ENCODE measurements at regions not wholly inside any gene's neighbourhood (a gene's known extent, or its start where the extent isn't known, plus 50 kb on each side); places are given as distances from the start of the nearest gene placed in this dataset.

- Histone ChIP-seq H3K27ac (ENCODE audit: insufficient read depth, low read depth, low read length) (no peak overlapping the region), H4K20me1 (replicated peaks; ENCODE audit: control insufficient read depth, extremely low read depth, insufficient read depth, low read length) (no peaks in the 10 kb centered on the region), H3K9me1 (replicated peaks; ENCODE audit: control insufficient read depth, extremely low read depth, insufficient read depth, low read length) (no peaks in the 10 kb centered on the region), H3K4me2 (ENCODE audit: insufficient read depth, low read length) (no peak overlapping the region), H2AFZ (ENCODE audit: low read depth, low read length) (no peak overlapping the region), H3K79me2 (ENCODE audit: control insufficient read depth, insufficient read depth, low read length) (no peaks in the 10 kb centered on the region), H3K27me3 (ENCODE audit: control insufficient read depth in 2 of 2, insufficient read depth in 2 of 2, low read length in 2 of 2) (no peaks in the 10 kb centered on the region), H3K9me3 (replicated peaks; ENCODE audit: control insufficient read depth, insufficient read depth, low read length) (no peaks in the 10 kb centered on the region), H3K4me1 (ENCODE audit: control insufficient read depth, extremely low read depth, insufficient read depth, low read length) (peaks cover 4% of the 10 kb centered on the region), H3K36me3 (ENCODE audit: control insufficient read depth in 2 of 2, extremely low read depth in 1 of 2, insufficient read depth in 2 of 2, low read length in 2 of 2) (no peaks in the 10 kb centered on the region), H3K4me3 (replicated peaks in 1 of 3; ENCODE audit: insufficient read depth in 1 of 3, low read depth in 1 of 3, low read length in 3 of 3) (no peak overlapping the region), H3K9ac (replicated peaks; ENCODE audit: extremely low read depth, insufficient read depth, low read length) (no peak overlapping the region)
- intact Hi-C loops (cut with micrococcal nuclease) (no loop called here), dilution Hi-C loops (cut with MboI; ENCODE audit: extremely low pct_ligation_motif_present, low sequenced_read_pairs) (no loop called here)
- DNase-seq (ENCODE audit: low read depth, low spot score) (no peak), FAIRE-seq (no peak)
- BruUV-seq (replicated peaks) = no TSS peak
- TF ChIP-seq POLR2A (IDR thresholded peaks at IDR 0.05; ENCODE audit: low read depth, low read length) = no peak
- no peak for TF ChIP-seq GATA2 (IDR thresholded peaks at IDR 0.05; ENCODE audit: insufficient read depth, insufficient read length, low read depth, low read length)
- no peak for TF ChIP-seq MYC (IDR thresholded peaks at IDR 0.05; ENCODE audit: low read depth, low read length)
- TF ChIP-seq CTCF (IDR thresholded peaks at IDR 0.05; ENCODE audit: extremely low read depth in 1 of 2, insufficient read depth in 1 of 2, low read depth in 1 of 2, low read length in 2 of 2) = no peak
- no peak for TF ChIP-seq MAX (IDR thresholded peaks at IDR 0.05; ENCODE audit: insufficient read depth, insufficient read length)
- no peak for TF ChIP-seq POLR2AphosphoS5 (IDR thresholded peaks at IDR 0.05; ENCODE audit: insufficient read depth, low read depth, low read length)
- TF ChIP-seq JUN (IDR thresholded peaks at IDR 0.05; ENCODE audit: borderline replicate concordance, insufficient read depth, insufficient read length, low read depth) = no peak
- no peak for TF ChIP-seq FOS (IDR thresholded peaks at IDR 0.05; ENCODE audit: borderline replicate concordance, insufficient read depth, low read length)
- TF ChIP-seq EZH2 (IDR thresholded peaks at IDR 0.05; ENCODE audit: borderline replicate concordance, low read depth, low read length, severe bottlenecking) = no peak
- CTCF ChIA-PET = no interaction called here
- POLR2A ChIA-PET = no interaction called here
Measured at GRCh38 chr2:12217175-12217574, 470.7 kb downstream of the LPIN1 start.

Measured in endothelial cell of umbilical vein (primary cell).